ENCODE measurements at regions not wholly inside any gene's neighbourhood (a gene's known extent, or its start where the extent isn't known, plus 50 kb on each side); places are given as distances from the start of the nearest gene placed in this dataset.

- no peak for ATAC-seq
- H3K4me3 ChIP-seq = no peak overlapping the region
- TF ChIP-seq CTCF (IDR thresholded peaks at IDR 0.05) (no peak), POLR2A (IDR thresholded peaks at IDR 0.05) (no peak)
- 84 to 89% (median 85%) methylated on average over 7 to 10 of the region's 10 CpGs for WGBS, 4 donors
- no peaks in the 10 kb centered on the region for H3K4me1 ChIP-seq
- no peaks in the 10 kb centered on the region for H3K36me3 ChIP-seq
- intact Hi-C loops (cut with DNase I) = no loop called here
- no peak overlapping the region for H3K27ac ChIP-seq
- DNase-seq = no peak
- H3K9me3 ChIP-seq = no peaks in the 10 kb centered on the region
- H3K27me3 ChIP-seq = no peaks in the 10 kb centered on the region
Observed at GRCh38 chr15:77860071-77860691, 217.3 kb downstream of the TBC1D2B start.

- intact Hi-C loops (cut with DNase I) = no loop called here
- 72 to 83% (median 76%) methylated on average over 2 of the region's 2 CpGs for WGBS, 4 donors
- TF ChIP-seq POLR2A (IDR thresholded peaks at IDR 0.05) (no peak), CTCF (IDR thresholded peaks at IDR 0.05) (no peak)
- H3K27me3 ChIP-seq = no peaks in the 10 kb centered on the region
- no peak overlapping the region for H3K4me3 ChIP-seq
- no peaks in the 10 kb centered on the region for H3K36me3 ChIP-seq
- no peak for ATAC-seq
- no peak for DNase-seq
- H3K9me3 ChIP-seq = no peaks in the 10 kb centered on the region
- H3K27ac ChIP-seq = no peak overlapping the region
- no peaks in the 10 kb centered on the region for H3K4me1 ChIP-seq
Observed at GRCh38 chr15:77859491-77860060, 217.9 kb downstream of the TBC1D2B start.

GRCh38 chr15:77858792-77859490 is 218.6 kb downstream of the TBC1D2B start:
- Histone ChIP-seq H3K27ac (no peak overlapping the region), H3K36me3 (no peaks in the 10 kb centered on the region), H3K4me1 (no peaks in the 10 kb centered on the region), H3K27me3 (no peaks in the 10 kb centered on the region), H3K9me3 (no peaks in the 10 kb centered on the region), H3K4me3 (no peak overlapping the region)
- DNase-seq (no peak), ATAC-seq (no peak)
- WGBS, 4 donors = 80 to 86% (median 83%) methylated on average over 9 to 11 of the region's 11 CpGs
- TF ChIP-seq CTCF (IDR thresholded peaks at IDR 0.05) (no peak), POLR2A (IDR thresholded peaks at IDR 0.05) (no peak)
- intact Hi-C loops (cut with DNase I) = no loop called here

GRCh38 chr15:77857419-77857818 is 220.1 kb downstream of the TBC1D2B start:
- intact Hi-C loops (cut with DNase I) = no loop called here
- no peaks in the 10 kb centered on the region for H3K4me1 ChIP-seq
- no peak for ATAC-seq
- H3K4me3 ChIP-seq = no peak overlapping the region
- no peaks in the 10 kb centered on the region for H3K9me3 ChIP-seq
- TF ChIP-seq POLR2A (IDR thresholded peaks at IDR 0.05) = no peak
- no peak for TF ChIP-seq CTCF (IDR thresholded peaks at IDR 0.05)
- 78 to 84% (median 80%) methylated on average over 7 of the region's 7 CpGs for WGBS, 4 donors
- no peaks in the 10 kb centered on the region for H3K27me3 ChIP-seq
- H3K36me3 ChIP-seq = no peaks in the 10 kb centered on the region
- H3K27ac ChIP-seq = no peak overlapping the region
- peak in 1 of 5 donors; percentile 33 for DNase-seq

All from heart left ventricle (tissue), 16 donors.